Stimulated activated CD4-positive, alpha-beta T cell treated with anti-CD3 and anti-CD28 coated beads, Interleukin-2, amount 100 ng/mL, for 24 hours (primary cell): ENCODE measurements at regions not wholly inside any gene's neighbourhood (a gene's known extent, or its start where the extent isn't known, plus 50 kb on each side); places are given as distances from the start of the nearest gene placed in this dataset.
"Not testable (repeated sequence)": the region's sequence is repeated elsewhere in the genome, so short reads cannot be mapped to it uniquely, and the experiment has no call there.

Experiments
- DNase-seq, 2 donors: peaks; one replicate each; pipeline ENCODE4 v3.0.0-alpha.2; 2020

DNA sequence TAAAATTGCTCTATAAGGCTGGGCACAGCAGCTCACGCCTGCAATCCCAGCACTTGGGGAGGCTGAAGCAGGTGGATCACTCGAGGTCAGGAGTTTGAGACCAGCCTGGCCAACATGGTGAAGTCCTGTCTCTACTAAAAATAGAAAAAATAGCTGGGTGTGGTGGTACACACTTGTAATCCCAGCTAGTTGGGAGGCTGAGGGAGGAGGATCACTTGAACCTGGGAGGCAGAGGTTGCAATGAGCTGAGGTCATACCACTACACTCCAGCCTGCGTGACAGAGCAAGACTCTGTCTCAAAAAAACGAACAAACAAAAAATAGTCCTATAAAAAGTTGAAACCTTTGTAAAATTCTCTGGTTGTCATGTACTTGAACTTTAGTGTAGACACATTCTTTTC lies 93.0 kb upstream of the KIF26B start:
- DNase-seq, result not testable (repeated sequence)

DNA sequence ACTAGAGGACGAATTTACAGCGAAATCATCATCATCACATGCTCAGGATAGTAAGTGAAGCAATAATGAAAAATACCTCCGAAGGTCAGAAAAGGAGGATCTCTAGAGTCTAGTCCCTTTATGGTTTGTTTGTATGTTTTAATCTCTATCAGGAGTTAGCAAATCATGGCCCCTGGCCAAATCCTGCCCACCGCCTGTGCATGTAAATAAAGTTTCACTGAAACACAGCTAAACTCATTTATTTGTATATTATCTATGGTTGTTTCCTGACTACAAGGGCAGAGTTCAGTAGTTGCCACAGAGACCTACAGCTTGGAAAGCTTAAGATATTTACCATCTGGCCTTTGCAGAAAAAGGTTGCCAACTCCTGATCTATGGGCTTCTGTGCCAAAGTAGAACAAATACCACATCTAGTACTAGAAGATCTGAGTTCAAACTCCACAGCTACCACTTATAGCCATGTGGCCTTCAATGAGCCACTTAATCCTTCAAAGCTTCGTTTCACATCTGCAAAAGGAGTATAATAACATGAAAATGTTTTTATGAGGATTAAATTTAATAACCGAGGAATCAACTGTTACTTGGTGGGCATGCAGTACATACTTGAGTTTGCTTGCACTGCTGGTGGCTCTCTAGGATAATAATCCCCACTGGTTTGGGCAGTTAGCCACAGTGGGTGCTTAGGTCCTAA lies 94.0 kb upstream of the KIF26B start:
- no peak for DNase-seq

GRCh38 chr1:245059806-245060424 lies 94.9 kb upstream of the KIF26B start:
- DNase-seq, result no peak

DNA sequence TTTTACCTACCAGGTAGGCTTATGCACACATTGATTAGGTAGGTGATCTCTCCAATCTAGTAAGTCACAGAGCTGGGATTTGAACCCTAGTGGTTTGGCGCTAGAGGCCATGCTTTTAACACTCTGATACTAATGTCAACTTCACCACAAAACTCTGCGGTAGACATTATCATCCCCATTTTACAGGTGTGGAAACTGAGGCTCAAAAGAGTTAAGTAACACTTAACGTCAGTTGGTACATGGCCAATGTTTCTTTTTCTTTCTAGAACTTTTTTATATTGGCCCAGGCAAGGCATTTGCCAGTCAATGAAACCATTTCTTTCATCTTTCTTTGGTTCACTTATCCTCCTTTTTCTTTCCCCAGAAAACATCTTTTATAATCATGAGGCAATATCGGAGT lies 95.9 kb upstream of the KIF26B start:
- no peak for DNase-seq

GRCh38 chr1:245058436-245058835 lies 96.3 kb upstream of the KIF26B start:
- no peak for DNase-seq

GRCh38 chr1:245056913-245057312 lies 97.9 kb upstream of the KIF26B start:
- no peak for DNase-seq

DNA sequence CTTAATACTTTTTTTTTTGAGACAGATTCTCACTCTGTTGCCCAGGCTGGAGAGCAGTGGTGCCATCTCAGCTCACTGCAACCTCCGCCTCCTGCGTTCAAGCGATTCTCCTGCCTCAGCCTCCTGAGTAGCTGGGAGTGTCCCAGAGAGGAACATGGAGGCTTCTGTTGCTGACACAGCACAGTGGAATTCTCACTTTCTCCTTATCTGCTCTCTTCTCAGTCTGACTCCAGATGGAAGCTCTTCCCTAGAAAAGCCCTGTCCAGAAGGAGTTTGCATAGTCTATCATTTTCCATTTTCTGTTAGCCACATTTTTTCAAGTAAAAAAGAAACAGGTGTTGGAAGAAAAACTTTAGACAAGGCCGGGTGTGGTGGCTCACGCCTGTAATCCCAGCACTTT lies 98.5 kb upstream of the KIF26B start:
- DNase-seq, result not testable (repeated sequence)

DNA sequence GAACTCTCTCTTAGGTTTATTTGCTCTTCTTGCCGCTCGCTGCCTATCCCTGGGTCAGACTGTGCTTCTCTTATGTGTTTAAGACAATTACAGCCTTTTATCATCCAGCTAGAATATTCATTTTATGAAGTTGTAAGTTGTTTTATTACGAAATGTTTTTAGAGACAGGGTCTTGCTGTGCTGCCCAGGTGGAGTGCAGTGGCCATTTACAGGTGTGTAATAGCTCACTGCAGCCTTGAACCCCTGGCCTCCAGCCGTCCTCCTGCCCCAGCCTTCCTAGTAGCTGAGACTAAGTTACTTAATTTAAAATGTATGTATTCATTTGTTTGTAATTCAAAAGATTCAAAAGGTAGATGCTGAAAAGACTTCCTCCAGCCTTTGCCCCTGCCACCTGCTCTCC lies 99.0 kb upstream of the KIF26B start:
- DNase-seq, result no peak

DNA sequence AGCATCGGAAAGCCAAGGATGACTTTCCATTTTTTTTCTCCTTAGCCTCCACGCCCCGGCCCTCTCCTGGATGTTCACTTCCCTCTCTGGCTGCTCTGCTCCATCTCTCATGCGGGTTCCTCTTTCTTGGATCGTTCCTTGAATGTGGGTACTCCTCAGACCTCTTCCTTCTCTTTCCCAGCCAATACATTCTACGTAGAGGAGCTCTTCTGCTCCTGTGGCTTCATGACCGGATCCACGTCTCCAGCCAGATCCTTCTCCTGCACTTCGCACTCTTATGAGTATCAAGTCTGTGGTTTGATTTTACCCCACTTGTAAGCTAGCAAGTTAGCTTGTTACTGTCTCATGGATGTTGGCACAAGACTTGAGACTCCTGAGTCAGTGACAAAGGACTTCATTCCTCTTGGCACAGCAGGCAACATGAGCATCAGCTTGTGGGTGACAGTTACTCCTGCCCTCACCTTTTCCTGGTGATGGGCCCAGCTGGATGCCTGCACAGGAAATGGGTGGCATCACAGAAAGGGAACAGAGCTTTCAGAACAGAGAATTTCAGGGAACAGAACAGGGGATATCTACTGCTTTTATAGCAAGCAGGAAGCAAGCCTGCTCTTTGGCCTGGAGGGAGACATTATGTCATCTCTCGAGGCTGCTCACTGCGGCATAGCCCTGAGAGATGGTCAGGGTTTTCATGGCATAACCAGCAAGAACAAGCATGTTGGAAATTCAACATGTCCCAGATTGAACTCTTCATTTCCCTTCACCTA lies 100.1 kb upstream of the KIF26B start:
- no peak for DNase-seq

GRCh38 chr1:245054105-245054504 lies 100.7 kb upstream of the KIF26B start:
- no peak for DNase-seq

DNA sequence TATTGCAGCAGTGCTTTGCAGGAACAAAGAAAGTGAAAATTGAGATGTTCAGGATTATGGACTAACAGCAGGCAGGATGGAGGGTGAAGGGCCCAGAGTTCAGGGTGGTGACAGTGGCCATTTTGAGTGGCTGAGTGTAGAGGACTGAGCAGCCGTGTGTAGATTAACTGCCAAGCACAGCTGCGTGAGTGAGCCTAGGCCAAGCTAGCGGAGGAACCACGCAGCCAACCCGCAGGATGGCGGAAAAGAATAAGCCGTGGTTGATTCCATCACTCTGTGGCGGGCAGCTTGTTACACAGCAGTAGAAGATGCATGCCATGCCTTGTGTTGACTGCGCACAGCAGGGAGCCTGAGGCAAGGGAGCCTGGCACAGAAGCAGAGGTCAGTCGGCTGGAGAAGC lies 102.5 kb upstream of the KIF26B start:
- no peak for DNase-seq

DNA sequence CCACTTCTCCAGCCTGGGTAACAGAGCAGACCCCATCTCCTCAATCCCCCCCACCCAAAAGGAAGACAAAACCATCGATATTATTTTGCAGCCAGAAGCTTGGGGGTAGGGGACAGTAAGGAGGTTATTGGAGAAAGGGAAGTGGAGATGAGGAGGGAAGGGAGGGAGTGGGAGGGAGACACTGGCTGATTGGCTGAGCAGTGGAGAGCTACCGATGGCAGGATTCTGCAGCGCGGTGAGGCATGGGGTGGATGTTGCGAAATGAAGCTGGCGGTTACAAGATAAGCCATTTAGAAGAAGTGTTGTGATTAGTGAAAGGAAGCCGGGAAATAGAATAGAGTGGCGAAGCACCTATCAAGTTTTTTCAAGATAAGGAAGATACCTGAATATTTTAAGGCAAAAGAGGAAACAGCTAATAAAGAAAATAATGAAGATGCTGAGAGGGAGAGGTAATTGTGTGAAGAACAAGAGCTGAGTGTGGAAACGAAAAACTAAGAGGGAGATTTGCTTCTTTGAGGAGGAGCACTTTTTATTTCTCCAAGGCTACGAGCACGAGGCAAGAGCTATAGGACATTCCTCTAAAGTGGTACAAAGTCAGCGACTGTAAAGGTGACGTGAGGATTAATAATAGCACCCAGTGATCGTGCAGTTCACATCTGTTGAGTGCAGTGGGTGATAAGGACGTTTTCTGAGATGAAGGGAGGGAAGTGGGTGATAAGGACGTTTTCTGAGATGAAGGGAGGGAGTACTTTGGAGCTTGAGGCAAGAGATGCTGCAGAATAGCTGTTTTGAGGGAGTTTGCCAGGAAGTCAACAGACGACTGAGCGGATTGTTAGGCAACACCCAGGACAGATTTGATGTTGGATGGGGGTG lies 103.2 kb upstream of the KIF26B start:
- DNase-seq, result peak in 1 of 2 donors; percentile 25

DNA sequence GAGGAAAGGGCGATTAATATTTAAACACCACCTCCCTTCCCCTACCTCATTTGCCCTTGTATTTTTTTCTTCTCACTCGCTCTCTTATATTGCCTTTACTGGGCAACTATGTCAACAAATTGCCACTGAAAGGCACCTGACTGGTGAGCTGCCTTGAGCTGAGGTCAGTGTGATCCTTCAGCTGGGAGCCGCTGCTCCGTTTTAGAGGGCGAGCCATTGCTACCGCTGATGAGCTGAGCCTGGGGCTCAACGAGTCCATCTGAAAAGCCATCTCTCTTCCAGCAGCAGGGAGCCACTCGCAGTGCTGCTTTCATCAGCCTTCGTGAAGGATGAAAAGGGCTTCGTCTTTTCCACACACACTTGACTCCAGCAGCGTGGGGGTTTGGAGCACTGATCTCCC lies 108.0 kb upstream of the KIF26B start:
- no peak for DNase-seq

- no peak for DNase-seq
Observed at GRCh38 chr1:245046315-245046714, 108.5 kb upstream of the KIF26B start.

- DNase-seq, result no peak
Observed at GRCh38 chr1:245045087-245045881, 109.5 kb upstream of the KIF26B start.

- DNase-seq, result no peak
Observed at GRCh38 chr1:245043611-245043940, 111.2 kb upstream of the KIF26B start.

GRCh38 chr1:245041058-245041698 lies 113.6 kb upstream of the KIF26B start:
- DNase-seq, result no peak

GRCh38 chr1:245039196-245039595 lies 115.6 kb upstream of the KIF26B start:
- DNase-seq, result no peak

DNA sequence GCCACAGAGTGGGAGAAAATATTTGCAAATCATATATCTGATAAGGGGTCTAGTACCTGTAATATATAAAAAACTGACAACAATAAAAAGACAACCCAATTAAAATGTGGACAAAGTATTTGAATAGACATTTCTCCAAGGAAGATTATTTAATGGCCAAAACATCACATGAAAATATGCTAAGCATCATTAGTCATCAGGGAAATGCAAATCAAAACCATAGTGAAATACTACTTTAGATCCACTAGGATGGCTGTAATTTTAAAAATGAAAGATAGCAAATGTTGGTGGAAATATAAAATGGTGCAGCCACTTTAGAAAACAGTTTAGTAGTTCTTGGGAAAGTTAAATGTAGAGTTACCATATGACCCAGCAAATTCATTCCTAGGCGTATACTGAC lies 118.7 kb upstream of the KIF26B start:
- DNase-seq, result no peak

GRCh38 chr1:245031041-245031440 lies 123.7 kb upstream of the KIF26B start:
- DNase-seq, result no peak

DNA sequence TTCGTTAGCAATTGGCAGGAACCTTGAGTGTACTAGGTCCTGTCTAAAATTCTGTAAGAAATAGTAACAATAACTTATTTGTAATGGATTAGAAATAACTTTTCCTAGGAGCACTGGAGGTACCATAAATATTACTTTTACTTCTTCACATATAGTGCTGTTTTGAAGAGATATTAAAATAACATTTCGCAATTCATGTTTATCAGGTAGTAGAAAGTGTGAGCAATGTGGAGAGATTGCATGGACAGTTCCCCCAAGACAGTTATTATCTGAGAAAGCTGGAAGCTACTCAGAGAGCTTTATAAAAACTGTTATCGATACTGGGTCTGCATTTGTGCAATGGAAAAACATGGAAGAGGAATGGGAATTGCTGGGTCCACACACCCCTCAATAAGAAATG lies 128.5 kb upstream of the KIF26B start:
- DNase-seq, result no peak

DNA sequence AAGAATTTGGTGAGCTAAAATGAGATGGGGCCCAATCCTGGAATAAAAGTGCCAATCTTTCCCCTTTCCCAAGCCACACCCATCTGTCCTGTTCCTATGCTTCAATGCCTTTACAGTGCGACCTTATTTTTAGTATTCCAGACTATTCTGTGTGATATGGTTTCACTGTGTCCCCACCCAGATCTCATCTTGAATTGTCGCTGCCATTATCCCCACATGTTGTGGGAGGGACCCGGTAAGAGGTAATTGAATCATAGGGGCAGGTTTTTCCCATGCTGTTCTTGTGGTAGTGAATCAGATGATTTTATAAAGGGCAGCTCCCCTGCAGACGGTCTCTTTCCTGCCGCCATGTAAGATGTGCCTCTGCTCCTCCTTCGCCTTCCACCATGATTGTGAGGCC lies 129.3 kb upstream of the KIF26B start:
- DNase-seq, result no peak
